Transverse colon (tissue), 4 donors: ENCODE measurements at regions not wholly inside any gene's neighbourhood (a gene's known extent, or its start where the extent isn't known, plus 50 kb on each side); places are given as distances from the start of the nearest gene placed in this dataset.

ENCODE experiments used
- DNase-seq: peaks from one replicate; pipeline ENCODE4 v3.0.0-alpha.2; 2019
- H3K27ac ChIP-seq, 4 donors: fragments of 200-600 bp; sonication (generic); 2 replicates each; pipeline ENCODE4 v1.5.1; 2016 to 2018; ENCODE audit warnings: inconsistent platforms in 4 of 4
- H3K27me3 ChIP-seq: fragments of 200-600 bp; sonication (generic); 2 replicates; pipeline ENCODE4 v1.5.1; 2017; ENCODE audit warnings: inconsistent platforms
- H3K36me3 ChIP-seq, 4 donors: fragments of 200-600 bp; sonication (generic); 2 replicates each; pipeline ENCODE4 v1.5.1; 2017 to 2019; ENCODE audit warnings: inconsistent platforms in 4 of 4
- H3K4me1 ChIP-seq, 4 donors: fragments of 200-600 bp; sonication (generic); 2 replicates each; pipeline ENCODE4 v1.5.1; 2017 to 2020; ENCODE audit warnings: inconsistent platforms in 4 of 4
- H3K4me3 ChIP-seq, 4 donors: fragments of 200-600 bp; sonication (generic); 1 replicate in 1 of 4; 2 replicates in 3 of 4; pipeline versions ENCODE4 v1.5.1 to v1.6.1; 2017 to 2019; ENCODE audit warnings: inconsistent platforms in 4 of 4
- H3K9me3 ChIP-seq, 2 donors: fragments of 200-600 bp; sonication (generic); 2 replicates each; pipeline ENCODE4 v1.5.1; 2017 to 2019; ENCODE audit warnings: inconsistent platforms in 2 of 2
- CTCF ChIP-seq, 5 experiments: fragments of 200-600 bp in 3 of 5; fragments of 450-650 bp in 2 of 5; sonication (generic) in 3 of 5; IDR thresholded peaks; 1 replicate in 2 of 5; 2 replicates in 3 of 5; pipeline ENCODE4 v1.5.1; 2016 to 2017; ENCODE audit warnings: antibody characterized with exemption in 5 of 5, inconsistent platforms in 3 of 5, mild to moderate bottlenecking in 2 of 5, moderate library complexity in 1 of 5
- EP300 ChIP-seq: sonication (generic); formaldehyde crosslinking; IDR thresholded peaks from one replicate; pipeline ENCODE4 v1.6.1; 2017; ENCODE audit warnings: antibody characterized with exemption, low read depth
- POLR2A ChIP-seq: fragments of 450-650 bp; IDR thresholded peaks from one replicate; pipeline ENCODE4 v1.6.1; 2016; ENCODE audit warnings: antibody characterized with exemption, mild to moderate bottlenecking, moderate library complexity
- POLR2AphosphoS5 ChIP-seq, 3 donors: sonication (generic); formaldehyde crosslinking; IDR thresholded peaks; one replicate each; pipeline ENCODE4 v1.6.1; 2016; ENCODE audit warnings: antibody characterized with exemption in 3 of 3
- WGBS, 2 donors: methylation state at CpG; one replicate each; pipeline ENCODE4 v1.1.5; 2018; ENCODE audit warnings: low coverage in 1 of 2; 5-methylcytosine and 5-hydroxymethylcytosine counted together
- in situ Hi-C, 4 donors: fragments of 200-750 bp; cut with MboI; loops; one replicate each; pipeline versions ENCODE4 v1.15.0 to v1.15.1; 2017; ENCODE audit warnings: low sequenced_read_pairs in 3 of 4, low pct_ligation_motif_present in 1 of 4, low pct_unique_long_range_greater_than_20kb in 1 of 4
- intact Hi-C: fragments of 100-400 bp; cut with DNase I; formaldehyde crosslinking; loops from one replicate; pipeline ENCODE4 v1.15.1; 2023; ENCODE audit warnings: low total_unique reads

GRCh38 chr5:2375757-2376250 is 375.7 kb downstream of the IRX2 start:
- WGBS, 2 donors, result 86% methylated on average over 11 of the region's 11 CpGs; no CpG with 5 or more reads in 1 of the 2 donors
- no peak for DNase-seq
- in situ Hi-C loops (no loop called here), intact Hi-C loops (no loop called here)
- no peaks in the 10 kb centered on the region for H3K27me3 ChIP-seq
- H3K4me1 ChIP-seq, result no peaks in the 10 kb centered on the region
- no peak overlapping the region for H3K27ac ChIP-seq
- TF ChIP-seq POLR2AphosphoS5 (IDR thresholded peaks at IDR 0.05), result no peak
- H3K4me3 ChIP-seq, result no peak overlapping the region
- H3K9me3 ChIP-seq, result no peaks in the 10 kb centered on the region
- H3K36me3 ChIP-seq, result no peaks in the 10 kb centered on the region

- Histone ChIP-seq H3K36me3 (no peaks in the 10 kb centered on the region), H3K4me1 (no peaks in the 10 kb centered on the region), H3K27me3 (no peaks in the 10 kb centered on the region), H3K27ac (no peak overlapping the region), H3K9me3 (no peaks in the 10 kb centered on the region), H3K4me3 (no peak overlapping the region)
- in situ Hi-C loops, result no loop called here
- intact Hi-C loops, result no loop called here
- TF ChIP-seq POLR2AphosphoS5 (IDR thresholded peaks at IDR 0.05), result no peak
- no peak for TF ChIP-seq POLR2A
- TF ChIP-seq EP300, result no peak
- TF ChIP-seq CTCF (IDR thresholded peaks at IDR 0.05), result no peak
- no peak for DNase-seq
- WGBS, 2 donors, result 93% methylated on average over 7 to 13 of the region's 13 CpGs
Observed at GRCh38 chr5:2375291-2375690, 376.2 kb downstream of the IRX2 start.

- Histone ChIP-seq H3K4me1 (no peaks in the 10 kb centered on the region), H3K9me3 (no peaks in the 10 kb centered on the region), H3K4me3 (no peak overlapping the region), H3K27me3 (no peaks in the 10 kb centered on the region), H3K36me3 (no peaks in the 10 kb centered on the region), H3K27ac (no peak overlapping the region)
- intact Hi-C loops (no loop called here), in situ Hi-C loops (no loop called here)
- DNase-seq, result no peak
- TF ChIP-seq CTCF (IDR thresholded peaks at IDR 0.05) (no peak), POLR2A (no peak), POLR2AphosphoS5 (IDR thresholded peaks at IDR 0.05) (no peak), EP300 (no peak)
- 93% methylated on average over 13 of the region's 13 CpGs; no CpG with 5 or more reads in 1 of the 2 donors for WGBS, 2 donors
Observed at GRCh38 chr5:2374703-2375102, 376.8 kb downstream of the IRX2 start.

DNA sequence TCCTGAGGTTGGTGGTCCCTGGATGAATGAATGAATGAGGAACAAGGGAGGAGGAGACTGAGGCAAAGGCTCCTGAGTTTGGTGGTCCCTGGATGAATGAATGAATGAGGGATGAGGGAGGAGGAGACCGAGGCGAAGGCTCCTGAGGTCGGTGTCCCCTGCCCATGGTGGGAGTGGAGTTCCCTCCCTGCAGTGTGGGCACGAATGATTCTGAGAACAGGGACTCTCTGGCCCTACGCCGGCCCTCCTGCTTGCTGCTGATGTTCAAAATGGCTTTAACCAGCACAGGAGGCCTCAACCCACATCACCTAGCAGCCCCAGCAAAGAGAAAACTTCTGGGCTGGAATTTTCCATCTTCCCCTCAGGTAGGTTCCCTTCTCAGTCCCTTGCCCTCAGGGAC is 377.8 kb downstream of the IRX2 start:
- in situ Hi-C loops (no loop called here), intact Hi-C loops (no loop called here)
- H3K9me3 ChIP-seq, result no peaks in the 10 kb centered on the region
- 60 to 87% methylated on average over 1 to 6 of the region's 6 CpGs for WGBS, 2 donors
- TF ChIP-seq POLR2AphosphoS5 (IDR thresholded peaks at IDR 0.05) (no peak), CTCF (IDR thresholded peaks at IDR 0.05) (no peak), POLR2A (no peak), EP300 (no peak)
- H3K27me3 ChIP-seq, result no peaks in the 10 kb centered on the region
- H3K4me1 ChIP-seq, result no peaks in the 10 kb centered on the region
- H3K27ac ChIP-seq, result no peak overlapping the region
- no peaks in the 10 kb centered on the region for H3K36me3 ChIP-seq
- no peak for DNase-seq
- no peak overlapping the region for H3K4me3 ChIP-seq

GRCh38 chr5:2371419-2371710 is 380.1 kb downstream of the IRX2 start:
- in situ Hi-C loops (no loop called here), intact Hi-C loops (no loop called here)
- DNase-seq, result no peak
- H3K27ac ChIP-seq, result no peak overlapping the region
- H3K36me3 ChIP-seq, result no peaks in the 10 kb centered on the region
- H3K9me3 ChIP-seq, result no peaks in the 10 kb centered on the region
- no peak overlapping the region for H3K4me3 ChIP-seq
- TF ChIP-seq POLR2AphosphoS5 (IDR thresholded peaks at IDR 0.05) (no peak), EP300 (no peak), POLR2A (no peak), CTCF (IDR thresholded peaks at IDR 0.05) (no peak)
- H3K4me1 ChIP-seq, result no peaks in the 10 kb centered on the region
- H3K27me3 ChIP-seq, result no peaks in the 10 kb centered on the region
- 88% methylated on average over 14 of the region's 14 CpGs; no CpG with 5 or more reads in 1 of the 2 donors for WGBS, 2 donors
